D721Med (cell line): ENCODE measurements at regions not wholly inside any gene's neighbourhood (a gene's known extent, or its start where the extent isn't known, plus 50 kb on each side); places are given as distances from the start of the nearest gene placed in this dataset.

Experiments
- DNase-seq: peaks from one replicate; pipeline ENCODE4 v3.0.0; 2011; ENCODE audit warnings: low spot score; ENCODE audit not compliant: insufficient read length
- FAIRE-seq: peaks from 2 replicates; lab custom pipeline; 2011; peaks lifted over from hg19 to GRCh38; lab: Jason Lieb, UNC
- TF ChIP-seq, protein P1 (sequence below): IDR thresholded peaks from 2 replicates; pipeline ENCODE4 v1.5.1; 2012; ENCODE audit warnings: mild to moderate bottlenecking, control low read depth; ENCODE audit not compliant: insufficient read depth; ENCODE audit errors: missing control alignments

- FAIRE-seq (no peak), DNase-seq (no peak)
- TF ChIP-seq, protein P1, sequence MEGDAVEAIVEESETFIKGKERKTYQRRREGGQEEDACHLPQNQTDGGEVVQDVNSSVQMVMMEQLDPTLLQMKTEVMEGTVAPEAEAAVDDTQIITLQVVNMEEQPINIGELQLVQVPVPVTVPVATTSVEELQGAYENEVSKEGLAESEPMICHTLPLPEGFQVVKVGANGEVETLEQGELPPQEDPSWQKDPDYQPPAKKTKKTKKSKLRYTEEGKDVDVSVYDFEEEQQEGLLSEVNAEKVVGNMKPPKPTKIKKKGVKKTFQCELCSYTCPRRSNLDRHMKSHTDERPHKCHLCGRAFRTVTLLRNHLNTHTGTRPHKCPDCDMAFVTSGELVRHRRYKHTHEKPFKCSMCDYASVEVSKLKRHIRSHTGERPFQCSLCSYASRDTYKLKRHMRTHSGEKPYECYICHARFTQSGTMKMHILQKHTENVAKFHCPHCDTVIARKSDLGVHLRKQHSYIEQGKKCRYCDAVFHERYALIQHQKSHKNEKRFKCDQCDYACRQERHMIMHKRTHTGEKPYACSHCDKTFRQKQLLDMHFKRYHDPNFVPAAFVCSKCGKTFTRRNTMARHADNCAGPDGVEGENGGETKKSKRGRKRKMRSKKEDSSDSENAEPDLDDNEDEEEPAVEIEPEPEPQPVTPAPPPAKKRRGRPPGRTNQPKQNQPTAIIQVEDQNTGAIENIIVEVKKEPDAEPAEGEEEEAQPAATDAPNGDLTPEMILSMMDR: peak; percentile 17
Observed at GRCh38 chr14:93857500-93858283, 69.4 kb upstream of the PRIMA1 start.

- DNase-seq: no peak
- FAIRE-seq: no peak
- TF ChIP-seq, protein P1: no peak
Observed at GRCh38 chr14:93857081-93857480, 68.8 kb upstream of the PRIMA1 start.

DNA sequence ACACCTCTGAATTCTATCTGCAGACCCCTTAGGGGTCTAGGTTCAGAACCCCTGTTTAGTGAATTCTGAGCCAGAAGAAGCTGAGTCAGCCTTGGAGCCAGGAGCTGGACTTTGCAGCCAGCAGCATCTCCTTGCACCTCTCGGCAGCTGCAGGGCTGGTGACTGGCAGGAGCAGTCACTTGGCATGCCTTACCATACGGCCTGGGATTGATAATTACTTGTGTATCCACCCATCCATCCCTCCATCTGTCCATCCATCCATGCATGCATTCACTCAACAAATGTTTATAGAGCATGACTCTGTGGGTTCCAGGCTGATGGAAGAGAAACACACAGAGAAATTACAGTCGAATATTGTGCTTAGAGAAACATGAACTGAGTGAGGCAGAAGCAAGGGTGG, 67.5 kb upstream of the PRIMA1 start:
- FAIRE-seq (no peak), DNase-seq (no peak)
- TF ChIP-seq, protein P1: no peak

DNA sequence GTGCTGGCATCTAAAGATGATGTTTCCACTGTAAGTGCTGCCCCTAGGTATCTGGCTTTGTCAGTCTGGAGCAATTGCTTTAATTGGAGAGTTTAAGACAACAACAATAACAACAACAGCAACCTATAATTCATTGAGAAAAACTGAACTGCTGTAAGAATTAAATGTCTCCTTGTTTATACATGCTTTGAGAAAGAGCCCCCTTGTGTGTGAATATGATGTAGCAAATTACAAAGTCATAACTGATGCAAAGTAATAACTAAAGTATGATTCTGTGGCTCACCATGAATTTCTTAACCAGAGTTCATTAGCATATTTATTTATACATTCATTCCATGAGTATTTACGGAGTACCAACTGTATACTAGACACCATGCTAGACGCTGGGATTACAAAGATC, 59.2 kb upstream of the PRIMA1 start:
- DNase-seq (no peak), FAIRE-seq (no peak)
- TF ChIP-seq, protein P1: no peak

DNA sequence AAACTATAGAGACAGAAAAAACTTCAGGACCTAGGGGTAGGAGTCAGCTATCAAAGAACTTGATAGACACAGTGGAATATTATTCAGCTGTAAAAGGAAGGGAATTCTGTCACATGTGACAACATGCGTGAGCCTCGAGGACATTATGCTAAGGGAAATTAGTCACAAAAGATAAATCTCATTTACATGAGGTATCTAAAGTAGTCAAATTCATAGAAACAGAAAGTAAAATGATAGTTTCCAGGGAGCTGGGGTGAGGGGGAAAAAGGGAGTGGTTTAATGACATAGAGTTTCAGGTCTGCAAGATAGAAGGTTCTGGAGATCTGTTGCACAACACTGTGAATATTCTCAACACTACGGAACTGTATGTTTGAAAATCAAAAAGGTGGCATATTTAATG, 50.0 kb upstream of the PRIMA1 start:
- FAIRE-seq (no peak), DNase-seq (no peak)
- TF ChIP-seq, protein P1: no peak
